GM12872 (cell line): ENCODE measurements at regions not wholly inside any gene's neighbourhood (a gene's known extent, or its start where the extent isn't known, plus 50 kb on each side); places are given as distances from the start of the nearest gene placed in this dataset.

ENCODE experiments used
- CTCF ChIP-seq: IDR thresholded peaks from 3 replicates; pipeline ENCODE4 v1.5.1; 2011; ENCODE audit warnings: low read depth, mild to moderate bottlenecking, low read length, moderate library complexity; ENCODE audit not compliant: insufficient read depth

GRCh38 chr16:51427085-51427484, 276.0 kb upstream of the SALL1 start:
- no peak for TF ChIP-seq CTCF

- no peak for TF ChIP-seq CTCF
These were observed 275.2 kb upstream of the SALL1 start for GRCh38 chr16:51426276-51426675.

- no peak for TF ChIP-seq CTCF
These were observed 269.2 kb upstream of the SALL1 start for GRCh38 chr16:51420247-51420646.

- no peak for TF ChIP-seq CTCF
These were observed 268.7 kb upstream of the SALL1 start for GRCh38 chr16:51419768-51420167.

- no peak for TF ChIP-seq CTCF
These were observed 267.2 kb upstream of the SALL1 start for GRCh38 chr16:51418258-51418657.

- no peak for TF ChIP-seq CTCF
These were observed 265.9 kb upstream of the SALL1 start for GRCh38 chr16:51416926-51417325.

- no peak for TF ChIP-seq CTCF
These were observed 259.1 kb upstream of the SALL1 start for GRCh38 chr16:51410125-51410524.
